Psoas muscle (tissue), 7 donors: ENCODE measurements at regions not wholly inside any gene's neighbourhood (a gene's known extent, or its start where the extent isn't known, plus 50 kb on each side); places are given as distances from the start of the nearest gene placed in this dataset.

ENCODE experiments used
- ATAC-seq, 4 donors: fragments of 200-7000 bp; cut with Tn5 transposase; one replicate each; pipeline ENCODE4 v1.9.1; 2020; ENCODE audit warnings: moderate library complexity in 3 of 4, mild to moderate bottlenecking in 2 of 4
- DNase-seq, 2 donors: peaks; one replicate each; pipeline ENCODE4 v3.0.0-alpha.2; 2020
- H3K27ac ChIP-seq: fragments of 200-600 bp; one replicate; pipeline ENCODE4 v1.8.0; 2022
- H3K27me3 ChIP-seq, 3 donors: fragments of 200-600 bp in 1 of 3; one replicate each; pipeline versions ENCODE4 v1.6.1 to v1.8.0; 2013 to 2022; ENCODE audit warnings: low read length in 2 of 3, mild to moderate bottlenecking in 2 of 3, moderate library complexity in 1 of 3; ENCODE audit not compliant: insufficient read depth in 3 of 3
- H3K36me3 ChIP-seq, 2 donors: fragments of 200-600 bp in 1 of 2; one replicate each; pipeline versions ENCODE4 v1.6.1 to v1.8.0; 2013 to 2022; ENCODE audit warnings: low read depth in 1 of 2, mild to moderate bottlenecking in 1 of 2, moderate library complexity in 1 of 2; ENCODE audit not compliant: insufficient read depth in 1 of 2
- H3K4me1 ChIP-seq: fragments of 200-600 bp; one replicate; pipeline ENCODE4 v1.8.0; 2022
- H3K4me3 ChIP-seq: fragments of 200-600 bp; one replicate; pipeline ENCODE4 v1.8.0; 2022; ENCODE audit warnings: mild to moderate bottlenecking
- H3K9me3 ChIP-seq: fragments of 200-600 bp; one replicate; pipeline ENCODE4 v1.8.0; 2022
- CTCF ChIP-seq: fragments of 200-600 bp; IDR thresholded peaks from one replicate; pipeline ENCODE4 v1.8.0; 2022; ENCODE audit warnings: antibody characterized with exemption
- WGBS, 3 donors: extraction: QIAGEN DNeasy Blood & Tissue Kit; methylation state at CpG; one replicate each; pipeline versions ENCODE4 v1.1.6 to v1.1.7; 2013; 5-methylcytosine and 5-hydroxymethylcytosine counted together
- intact Hi-C, 2 donors: fragments of 100-400 bp; cut with DNase I; formaldehyde crosslinking; loops; one replicate each; pipeline versions ENCODE4 v1.11.0 to v1.14.2; 2022
- donor health status: healthy with polysubstance abuse.
- donor health status: DM: no; HTN: no; CAD: no; lungs with moderate emphysema.
- donor health status: Bipolar disorder and iron deficiency.
- donor health status: healthy.
- donor health status: DM: yes; HTN: yes; CAD: no.
- donor health status: DM: no; HTN: no; CAD: no.
- donor health status: DM: yes; HTN: yes; CAD: no.

- H3K4me3 ChIP-seq: peak overlapping the region; percentile 50
- H3K27me3 ChIP-seq: no peaks in the 10 kb centered on the region
- no peak for ATAC-seq
- H3K36me3 ChIP-seq: no peaks in the 10 kb centered on the region
- 16 to 25% (median 20%) methylated on average over 4 of the region's 4 CpGs for WGBS, 3 donors
- no peak for TF ChIP-seq CTCF
- H3K4me1 ChIP-seq: no peaks in the 10 kb centered on the region
- intact Hi-C loops: no loop called here
- H3K27ac ChIP-seq: no peak overlapping the region
- H3K9me3 ChIP-seq: no peaks in the 10 kb centered on the region
- DNase-seq: no peak
Observed at GRCh38 chr6:141265756-141266623, 866.7 kb upstream of the GJE1 start.

DNA sequence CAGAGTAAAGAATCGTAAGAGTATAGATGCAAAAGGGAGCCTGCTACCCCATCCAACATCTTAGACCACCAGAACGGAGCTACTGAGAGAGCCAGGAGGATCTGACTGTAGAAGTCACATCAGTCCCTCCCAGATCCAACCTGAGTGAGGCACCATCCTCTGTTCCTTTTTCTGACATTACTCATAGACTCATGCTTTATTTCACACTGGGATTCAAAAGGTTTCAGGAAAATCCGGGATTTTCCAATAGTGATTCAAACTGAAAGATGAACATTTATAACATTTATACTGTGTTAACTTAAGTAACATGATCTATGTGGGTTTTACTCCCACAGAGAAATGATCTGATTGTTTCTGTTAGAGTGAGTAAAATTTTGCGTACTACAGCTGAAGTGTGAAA lies 868.6 kb upstream of the GJE1 start:
- intact Hi-C loops: no loop called here
- WGBS, 3 donors: 70 to 83% (median 71%) methylated on average over 4 of the region's 4 CpGs

DNA sequence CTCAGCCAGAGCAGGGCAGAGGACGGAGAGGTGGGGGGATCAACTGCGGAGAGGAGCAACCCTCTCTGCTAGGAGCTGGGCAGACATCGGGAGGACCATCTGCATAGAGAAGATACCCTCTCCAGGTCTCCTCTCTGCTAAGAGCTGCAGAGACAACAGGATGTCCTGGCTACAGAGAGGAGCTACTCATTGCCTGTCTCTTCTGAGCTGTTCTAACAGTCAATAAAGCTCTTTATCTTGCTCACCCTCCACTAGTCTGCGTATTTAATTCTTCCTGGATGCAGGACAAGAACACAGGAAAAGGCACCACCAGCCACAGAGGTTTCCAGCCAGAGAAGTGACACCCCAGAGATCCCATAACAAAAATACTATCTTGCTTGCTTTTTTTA lies 871.1 kb upstream of the GJE1 start:
- whole genome bisulfite sequencing, 3 donors: 80 to 87% (median 86%) methylated on average over 4 of the region's 4 CpGs
- ATAC-seq: no peak
- Histone ChIP-seq H3K4me3 (no peak overlapping the region), H3K27ac (no peak overlapping the region), H3K36me3 (no peaks in the 10 kb centered on the region), H3K4me1 (no peaks in the 10 kb centered on the region), H3K9me3 (no peaks in the 10 kb centered on the region), H3K27me3 (no peaks in the 10 kb centered on the region)
- intact Hi-C loops: no loop called here
- no peak for TF ChIP-seq CTCF
- DNase-seq: no peak

More for the DNA sequence above, 868.6 kb upstream of the GJE1 start:
- H3K4me1 ChIP-seq: no peaks in the 10 kb centered on the region
- ATAC-seq: no peak
- no peak for TF ChIP-seq CTCF
- H3K9me3 ChIP-seq: no peaks in the 10 kb centered on the region
- no peak for DNase-seq
- H3K27me3 ChIP-seq: no peaks in the 10 kb centered on the region
- H3K4me3 ChIP-seq: no peak overlapping the region
- H3K36me3 ChIP-seq: no peaks in the 10 kb centered on the region
- H3K27ac ChIP-seq: no peak overlapping the region

GRCh38 chr6:141261016-141261671 lies 871.6 kb upstream of the GJE1 start:
- Histone ChIP-seq H3K36me3 (no peaks in the 10 kb centered on the region), H3K4me1 (no peaks in the 10 kb centered on the region), H3K9me3 (no peaks in the 10 kb centered on the region), H3K27me3 (no peaks in the 10 kb centered on the region), H3K4me3 (no peak overlapping the region), H3K27ac (no peak overlapping the region)
- intact Hi-C loops: no loop called here
- ATAC-seq (peak in 1 of 4 donors; percentile 27), DNase-seq (no peak)
- no peak for TF ChIP-seq CTCF
- WGBS, 3 donors: 72 to 76% (median 74%) methylated on average over 9 to 10 of the region's 10 CpGs
